Loucy (cell line): ENCODE measurements at regions not wholly inside any gene's neighbourhood (a gene's known extent, or its start where the extent isn't known, plus 50 kb on each side); places are given as distances from the start of the nearest gene placed in this dataset.

ENCODE experiments used
- H2AFZ ChIP-seq: fragments of 200-600 bp; sonication (generic); 2 replicates; pipeline ENCODE4 v1.6.0; 2016; ENCODE audit warnings: antibody characterized with exemption, mild to moderate bottlenecking, low read length, moderate library complexity
- H3F3A ChIP-seq: fragments of 200-600 bp; 2 replicates; pipeline ENCODE4 v1.6.0; 2016; ENCODE audit warnings: antibody characterized with exemption, low read depth, mild to moderate bottlenecking
- H3K27me3 ChIP-seq: fragments of 200-600 bp; sonication (generic); 2 replicates; pipeline ENCODE4 v1.6.1; 2014; ENCODE audit warnings: low read length, mild to moderate bottlenecking; ENCODE audit not compliant: insufficient read depth, poor library complexity, severe bottlenecking
- H3K36me3 ChIP-seq: fragments of 200-600 bp; sonication (generic); 2 replicates; pipeline ENCODE4 v1.6.1; 2016; ENCODE audit warnings: low read length; ENCODE audit not compliant: insufficient read depth
- H3K4me1 ChIP-seq: fragments of 200-600 bp; sonication (generic); 2 replicates; pipeline ENCODE4 v1.5.1; 2014; ENCODE audit warnings: low read length, mild to moderate bottlenecking; ENCODE audit not compliant: insufficient read depth, poor library complexity, severe bottlenecking
- H3K4me2 ChIP-seq: fragments of 200-600 bp; sonication (generic); 2 replicates; pipeline ENCODE4 v1.6.0; 2014; ENCODE audit warnings: antibody characterized with exemption, low read length, low read depth, mild to moderate bottlenecking; ENCODE audit not compliant: poor library complexity, severe bottlenecking
- H3K4me3 ChIP-seq: fragments of 200-600 bp; sonication (generic); 2 replicates; pipeline ENCODE4 v1.5.1; 2014; ENCODE audit warnings: low read length, mild to moderate bottlenecking, mixed read lengths; ENCODE audit not compliant: poor library complexity, severe bottlenecking
- H3K79me2 ChIP-seq: fragments of 200-600 bp; sonication (generic); 2 replicates; pipeline ENCODE4 v1.6.1; 2014; ENCODE audit warnings: low read length; ENCODE audit not compliant: insufficient read depth
- H3K9ac ChIP-seq: fragments of 200-600 bp; sonication (generic); 2 replicates; pipeline ENCODE4 v1.6.0; 2014; ENCODE audit warnings: mild to moderate bottlenecking, low read depth, low read length, moderate library complexity; ENCODE audit not compliant: poor library complexity, severe bottlenecking
- H3K9me2 ChIP-seq: fragments of 200-600 bp; sonication (generic); replicated peaks from 2 replicates; pipeline ENCODE4 v1.6.1; 2016; ENCODE audit warnings: low read depth, low read length, mixed read lengths
- H3K9me3 ChIP-seq: fragments of 200-600 bp; sonication (generic); 2 replicates; pipeline ENCODE4 v1.6.1; 2014; ENCODE audit warnings: mild to moderate bottlenecking, antibody characterized with exemption, low read length, low read depth; ENCODE audit not compliant: insufficient read depth
- H4K20me1 ChIP-seq: fragments of 200-600 bp; sonication (generic); 2 replicates; pipeline ENCODE4 v1.6.0; 2014; ENCODE audit warnings: antibody characterized with exemption, low read length, mild to moderate bottlenecking; ENCODE audit not compliant: insufficient read depth, poor library complexity, severe bottlenecking
- CTCF ChIP-seq: fragments of 200-600 bp; sonication (generic); conservative IDR thresholded peaks from 2 replicates; pipeline ENCODE4 v1.5.1; 2014; ENCODE audit warnings: mild to moderate bottlenecking, antibody characterized with exemption, low read length
- EZH2phosphoT487 ChIP-seq: fragments of 200-600 bp; IDR thresholded peaks from 2 replicates; pipeline ENCODE4 v1.6.1; 2018; ENCODE audit warnings: antibody characterized with exemption, mild to moderate bottlenecking, moderate library complexity, borderline replicate concordance

DNA sequence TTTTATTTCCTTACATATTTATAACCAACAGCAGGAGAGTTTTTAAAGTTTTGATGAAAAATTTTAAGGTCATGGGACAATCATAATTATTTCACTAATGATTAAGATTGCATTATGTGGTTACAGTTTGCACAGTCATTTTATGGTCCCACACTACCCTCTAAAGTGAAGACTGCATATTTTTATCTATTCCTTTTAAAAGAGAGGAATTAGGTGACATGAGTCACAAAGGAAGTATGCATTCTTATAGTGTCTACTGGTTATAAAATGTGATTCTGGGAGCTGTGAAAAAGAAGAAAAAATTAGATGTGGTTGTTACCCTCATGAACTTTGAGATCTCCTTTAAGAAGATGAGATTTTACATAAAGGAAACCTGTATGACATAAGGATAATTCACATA, 87.9 kb upstream of the GRIA1 start:
- Histone ChIP-seq H3F3A (no peaks in the 10 kb centered on the region), H3K4me3 (no peak overlapping the region), H3K4me2 (no peak overlapping the region), H3K36me3 (no peaks in the 10 kb centered on the region), H3K9ac (no peak overlapping the region), H3K4me1 (no peaks in the 10 kb centered on the region), H4K20me1 (no peaks in the 10 kb centered on the region), H3K27me3 (no peaks in the 10 kb centered on the region), H3K9me2 (no peaks in the 10 kb centered on the region), H3K9me3 (no peaks in the 10 kb centered on the region), H2AFZ (no peak overlapping the region), H3K79me2 (no peaks in the 10 kb centered on the region)
- TF ChIP-seq CTCF (no peak), EZH2phosphoT487 (no peak)

- Histone ChIP-seq H3K4me3 (no peak overlapping the region), H4K20me1 (no peaks in the 10 kb centered on the region), H2AFZ (no peak overlapping the region), H3K9me3 (no peaks in the 10 kb centered on the region), H3K9ac (no peak overlapping the region), H3K79me2 (no peaks in the 10 kb centered on the region), H3K36me3 (no peaks in the 10 kb centered on the region), H3F3A (no peaks in the 10 kb centered on the region), H3K4me2 (no peak overlapping the region), H3K9me2 (no peaks in the 10 kb centered on the region), H3K27me3 (no peaks in the 10 kb centered on the region), H3K4me1 (no peaks in the 10 kb centered on the region)
- TF ChIP-seq EZH2phosphoT487 (no peak), CTCF (no peak)
Observed at GRCh38 chr5:153403470-153403869, 87.0 kb upstream of the GRIA1 start.

- Histone ChIP-seq H3K4me1 (no peaks in the 10 kb centered on the region), H3K9ac (no peak overlapping the region), H3K4me3 (no peak overlapping the region)
Observed at GRCh38 chr5:153404747-153405146, 85.7 kb upstream of the GRIA1 start.

More at GRCh38 chr5:153404747-153405146, 85.7 kb upstream of the GRIA1 start:
- Histone ChIP-seq H3K4me2 (no peak overlapping the region), H4K20me1 (no peaks in the 10 kb centered on the region), H3K9me3 (no peaks in the 10 kb centered on the region), H3K36me3 (no peaks in the 10 kb centered on the region), H3K27me3 (no peaks in the 10 kb centered on the region), H3K9me2 (no peaks in the 10 kb centered on the region), H2AFZ (no peak overlapping the region), H3F3A (no peaks in the 10 kb centered on the region), H3K79me2 (no peaks in the 10 kb centered on the region)
- TF ChIP-seq CTCF (no peak), EZH2phosphoT487 (no peak)
